ENCODE measurements at regions not wholly inside any gene's neighbourhood (a gene's known extent, or its start where the extent isn't known, plus 50 kb on each side); places are given as distances from the start of the nearest gene placed in this dataset.

DNA sequence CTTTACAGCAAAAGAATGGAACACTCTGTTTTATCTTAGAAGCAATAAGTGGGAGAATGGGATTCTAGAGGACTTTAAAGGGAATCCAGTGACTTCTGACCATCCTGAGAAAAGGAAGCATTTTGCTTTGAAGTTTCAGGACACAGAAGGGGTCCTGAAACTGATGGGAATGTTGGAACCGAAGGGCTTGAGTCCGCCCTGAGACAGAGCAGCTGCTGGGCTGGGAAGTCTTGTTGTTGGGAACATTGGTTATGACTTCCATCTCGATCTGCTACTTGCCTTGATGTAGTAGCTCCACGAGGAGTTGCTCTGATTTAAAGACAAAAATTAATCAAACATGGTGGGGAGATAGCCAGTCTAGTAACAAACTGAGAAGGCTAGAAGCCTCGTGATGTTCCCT, 177.6 kb downstream of the JCAD start:
- Histone ChIP-seq H3K27ac (ENCODE audit: low read depth, low read length, severe bottlenecking) (no peak overlapping the region), H3K4me3 (ENCODE audit: extremely low read depth, insufficient read depth, low read length, poor library complexity, severe bottlenecking) (no peak overlapping the region), H3K4me1 (ENCODE audit: control insufficient read depth, insufficient read depth, low read length, poor library complexity, severe bottlenecking) (peaks cover 8% of the 10 kb centered on the region), H3K36me3 (ENCODE audit: control insufficient read depth, insufficient read depth, low read length) (no peaks in the 10 kb centered on the region), H3K9me3 (ENCODE audit: control insufficient read depth, low read length) (no peaks in the 10 kb centered on the region)
- 94 to 96% methylated on average over 4 to 5 of the region's 5 CpGs for WGBS, 2 experiments (ENCODE audit: insufficient coverage in 2 of 2)

DNA sequence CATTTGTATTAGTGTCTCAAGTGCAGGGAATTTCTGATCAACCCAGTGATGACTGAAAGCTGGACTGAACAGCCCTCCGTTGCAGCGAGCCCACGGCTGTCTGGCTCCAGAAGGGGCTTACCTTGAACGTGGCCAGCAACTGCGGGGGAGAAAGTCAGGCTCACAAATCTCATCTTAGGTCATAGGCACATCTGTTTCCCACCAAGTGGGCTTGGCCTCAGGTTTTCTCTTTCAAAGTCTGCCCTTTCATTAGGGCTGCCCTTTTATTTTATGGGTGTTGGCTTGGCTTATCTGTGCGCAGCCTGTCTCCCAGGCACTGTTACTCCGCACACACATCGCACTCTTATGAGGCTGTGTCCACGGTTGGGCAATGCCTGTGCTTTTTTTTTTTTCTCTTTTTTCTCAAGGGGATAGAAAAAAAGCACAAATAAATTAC, 178.0 kb downstream of the JCAD start:
- WGBS, 2 experiments (ENCODE audit: insufficient coverage in 2 of 2) = 84 to 98% methylated on average over 5 to 8 of the region's 9 CpGs
- H3K36me3 ChIP-seq (ENCODE audit: control insufficient read depth, insufficient read depth, low read length) = no peaks in the 10 kb centered on the region
- no peak overlapping the region for H3K4me3 ChIP-seq (ENCODE audit: extremely low read depth, insufficient read depth, low read length, poor library complexity, severe bottlenecking)
- H3K27ac ChIP-seq (ENCODE audit: low read depth, low read length, severe bottlenecking) = no peak overlapping the region
- peaks cover 8% of the 10 kb centered on the region for H3K4me1 ChIP-seq (ENCODE audit: control insufficient read depth, insufficient read depth, low read length, poor library complexity, severe bottlenecking)
- no peaks in the 10 kb centered on the region for H3K9me3 ChIP-seq (ENCODE audit: control insufficient read depth, low read length)

GRCh38 chr10:29880856-29881255, 178.5 kb downstream of the JCAD start:
- H3K36me3 ChIP-seq (ENCODE audit: control insufficient read depth, insufficient read depth, low read length) = no peaks in the 10 kb centered on the region
- H3K4me1 ChIP-seq (ENCODE audit: control insufficient read depth, insufficient read depth, low read length, poor library complexity, severe bottlenecking) = peaks cover 11% of the 10 kb centered on the region
- no peaks in the 10 kb centered on the region for H3K9me3 ChIP-seq (ENCODE audit: control insufficient read depth, low read length)
- H3K27ac ChIP-seq (ENCODE audit: low read depth, low read length, severe bottlenecking) = no peak overlapping the region
- H3K4me3 ChIP-seq (ENCODE audit: extremely low read depth, insufficient read depth, low read length, poor library complexity, severe bottlenecking) = no peak overlapping the region
- WGBS, 2 experiments (ENCODE audit: insufficient coverage in 2 of 2) = 86 to 91% methylated on average over 3 to 4 of the region's 5 CpGs

DNA sequence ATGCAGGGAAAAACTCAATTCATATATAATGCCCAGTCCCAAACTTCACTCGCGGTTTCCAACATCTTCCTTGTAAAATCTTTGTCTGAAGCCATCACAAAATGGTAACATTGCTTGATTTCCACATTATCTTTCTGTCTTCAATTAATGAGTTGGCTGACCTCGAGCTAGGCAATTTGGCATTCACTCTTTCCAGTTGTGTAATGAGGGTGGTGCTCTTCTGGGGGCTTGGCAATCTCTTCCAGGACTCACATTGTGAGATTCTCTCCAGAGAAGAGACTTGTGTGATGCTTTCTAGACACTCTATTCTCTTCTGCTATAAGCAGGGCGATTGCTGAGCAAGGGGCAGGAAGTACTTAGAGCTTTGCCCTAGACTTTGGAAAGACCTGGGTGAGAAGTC, 179.5 kb downstream of the JCAD start:
- H3K27ac ChIP-seq (ENCODE audit: low read depth, low read length, severe bottlenecking) = no peak overlapping the region
- H3K36me3 ChIP-seq (ENCODE audit: control insufficient read depth, insufficient read depth, low read length) = no peaks in the 10 kb centered on the region
- no peaks in the 10 kb centered on the region for H3K9me3 ChIP-seq (ENCODE audit: control insufficient read depth, low read length)
- WGBS, 2 experiments (ENCODE audit: insufficient coverage in 2 of 2) = 87 to 95% methylated on average over 3 of the region's 4 CpGs
- peaks cover 14% of the 10 kb centered on the region for H3K4me1 ChIP-seq (ENCODE audit: control insufficient read depth, insufficient read depth, low read length, poor library complexity, severe bottlenecking)
- no peak overlapping the region for H3K4me3 ChIP-seq (ENCODE audit: extremely low read depth, insufficient read depth, low read length, poor library complexity, severe bottlenecking)

- WGBS, 2 experiments (ENCODE audit: insufficient coverage in 2 of 2) = 97 to 98% methylated on average over 7 to 8 of the region's 10 CpGs
These were observed 180.9 kb downstream of the JCAD start for GRCh38 chr10:29878492-29878891.

DNA sequence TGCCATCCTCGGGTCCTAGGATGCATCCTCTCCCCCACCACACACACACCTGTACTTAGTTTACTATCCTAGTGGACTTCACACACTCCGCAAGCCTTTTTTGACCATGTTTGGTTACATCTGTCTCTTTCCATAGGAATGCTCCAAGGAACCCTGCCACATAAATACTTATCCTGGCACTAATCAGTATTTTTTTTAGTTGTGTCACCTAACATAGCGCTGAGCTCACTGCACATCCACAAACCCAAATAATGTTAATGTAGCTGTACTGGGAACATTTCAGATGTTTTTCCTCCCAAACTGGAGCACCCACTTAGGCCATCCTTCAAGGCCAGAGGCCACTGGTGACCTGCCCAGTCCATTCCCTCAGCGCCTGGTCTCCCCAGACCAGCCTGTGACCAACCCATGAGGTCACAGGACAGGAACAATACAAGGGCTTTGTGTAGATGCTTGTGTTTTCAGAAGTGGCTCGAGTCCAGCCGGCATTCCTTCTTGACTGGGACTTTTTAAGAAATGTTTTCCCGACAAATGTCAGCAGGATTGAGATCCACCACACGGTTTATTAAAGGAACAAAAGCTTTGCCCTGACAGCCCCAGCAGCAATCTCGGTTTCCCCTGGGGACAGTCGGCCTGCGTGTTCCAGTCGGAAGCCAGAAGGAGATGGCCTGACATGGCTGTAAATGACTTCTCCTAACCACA, 181.4 kb downstream of the JCAD start:
- Histone ChIP-seq H3K9me3 (ENCODE audit: control insufficient read depth, low read length) (no peaks in the 10 kb centered on the region), H3K36me3 (ENCODE audit: control insufficient read depth, insufficient read depth, low read length) (no peaks in the 10 kb centered on the region), H3K4me3 (ENCODE audit: extremely low read depth, insufficient read depth, low read length, poor library complexity, severe bottlenecking) (no peak overlapping the region), H3K4me1 (ENCODE audit: control insufficient read depth, insufficient read depth, low read length, poor library complexity, severe bottlenecking) (peaks cover 19% of the 10 kb centered on the region), H3K27ac (ENCODE audit: low read depth, low read length, severe bottlenecking) (no peak overlapping the region)
- 86 to 95% methylated on average over 7 to 11 of the region's 12 CpGs for WGBS, 2 experiments (ENCODE audit: insufficient coverage in 2 of 2)

More at GRCh38 chr10:29878492-29878891, 180.9 kb downstream of the JCAD start:
- H3K4me1 ChIP-seq (ENCODE audit: control insufficient read depth, insufficient read depth, low read length, poor library complexity, severe bottlenecking) = peaks cover 19% of the 10 kb centered on the region
- no peaks in the 10 kb centered on the region for H3K36me3 ChIP-seq (ENCODE audit: control insufficient read depth, insufficient read depth, low read length)
- H3K9me3 ChIP-seq (ENCODE audit: control insufficient read depth, low read length) = no peaks in the 10 kb centered on the region
- no peak overlapping the region for H3K4me3 ChIP-seq (ENCODE audit: extremely low read depth, insufficient read depth, low read length, poor library complexity, severe bottlenecking)
- H3K27ac ChIP-seq (ENCODE audit: low read depth, low read length, severe bottlenecking) = no peak overlapping the region

DNA sequence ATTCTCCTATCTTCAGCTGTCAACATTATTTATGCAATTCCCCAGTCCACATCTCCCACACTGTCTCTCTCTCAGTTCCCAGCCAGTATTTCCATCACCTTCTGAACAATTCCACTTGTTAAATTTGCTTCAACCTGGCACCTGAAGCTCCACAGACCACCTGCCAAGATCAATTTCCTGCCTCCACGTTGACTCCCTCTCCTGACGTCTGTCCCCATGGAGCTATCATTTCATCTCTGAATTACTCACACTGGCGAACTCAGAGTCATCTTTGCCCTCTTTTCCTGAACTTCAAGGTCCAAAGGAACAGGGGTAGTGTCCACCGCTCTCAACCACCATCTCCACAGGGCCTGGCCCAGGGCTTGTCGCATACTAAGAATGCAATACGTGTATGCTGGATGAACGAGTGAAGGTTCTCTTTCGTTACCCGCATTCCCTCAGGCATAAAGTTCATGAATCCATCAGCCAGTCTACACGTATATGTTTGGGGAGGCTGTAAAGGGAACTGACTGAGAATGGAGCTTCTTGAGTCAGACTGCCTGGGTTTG, 183.3 kb downstream of the JCAD start:
- peaks cover 12% of the 10 kb centered on the region for H3K4me1 ChIP-seq (ENCODE audit: control insufficient read depth, insufficient read depth, low read length, poor library complexity, severe bottlenecking)
- 85 to 90% methylated on average over 7 to 10 of the region's 10 CpGs for WGBS, 2 experiments (ENCODE audit: insufficient coverage in 2 of 2)

DNA sequence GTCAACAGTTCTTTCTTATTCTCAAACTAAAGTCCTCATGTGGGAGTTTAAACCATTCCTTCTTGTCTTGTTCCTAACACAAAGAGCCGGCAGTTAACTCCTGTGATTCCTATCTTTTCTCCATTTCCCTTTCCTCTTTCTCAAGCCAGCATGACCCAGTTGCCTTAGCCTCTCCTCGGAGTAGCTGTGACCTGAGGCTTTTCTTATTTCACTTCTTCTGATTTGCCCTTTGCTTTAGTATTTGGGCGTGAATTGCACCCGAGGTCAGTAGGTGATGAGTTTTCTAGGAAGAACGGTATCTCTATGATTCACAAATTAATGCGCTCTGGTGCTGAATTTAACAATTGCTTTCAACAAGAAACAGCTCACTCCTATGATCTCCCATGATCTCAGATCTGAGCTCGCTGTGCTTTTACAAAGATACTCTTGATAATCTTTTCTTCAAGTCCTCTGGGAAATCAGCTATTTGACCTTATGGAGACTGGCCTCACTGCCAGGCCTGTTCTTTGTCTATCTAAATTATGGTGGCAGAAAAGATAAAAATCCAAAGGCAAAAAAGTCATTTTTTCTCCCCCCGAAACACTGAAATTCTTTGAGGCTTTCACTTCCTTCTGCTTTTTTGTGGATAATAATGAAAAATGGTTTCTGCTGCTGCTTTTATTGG, 184.6 kb downstream of the JCAD start:
- 84 to 93% methylated on average over 4 to 6 of the region's 8 CpGs for WGBS, 2 experiments (ENCODE audit: insufficient coverage in 2 of 2)
- Histone ChIP-seq H3K27ac (ENCODE audit: low read depth, low read length, severe bottlenecking) (peak overlapping the region; percentile 86), H3K36me3 (ENCODE audit: control insufficient read depth, insufficient read depth, low read length) (no peaks in the 10 kb centered on the region), H3K4me3 (ENCODE audit: extremely low read depth, insufficient read depth, low read length, poor library complexity, severe bottlenecking) (no peak overlapping the region), H3K4me1 (ENCODE audit: control insufficient read depth, insufficient read depth, low read length, poor library complexity, severe bottlenecking) (peaks cover 12% of the 10 kb centered on the region), H3K9me3 (ENCODE audit: control insufficient read depth, low read length) (no peaks in the 10 kb centered on the region)

More for the DNA sequence above, 183.3 kb downstream of the JCAD start:
- H3K27ac ChIP-seq (ENCODE audit: low read depth, low read length, severe bottlenecking) = no peak overlapping the region
- H3K36me3 ChIP-seq (ENCODE audit: control insufficient read depth, insufficient read depth, low read length) = no peaks in the 10 kb centered on the region
- no peaks in the 10 kb centered on the region for H3K9me3 ChIP-seq (ENCODE audit: control insufficient read depth, low read length)
- no peak overlapping the region for H3K4me3 ChIP-seq (ENCODE audit: extremely low read depth, insufficient read depth, low read length, poor library complexity, severe bottlenecking)

GRCh38 chr10:29873941-29874484, 185.4 kb downstream of the JCAD start:
- Histone ChIP-seq H3K27ac (ENCODE audit: low read depth, low read length, severe bottlenecking) (peak overlapping the region; percentile 86), H3K4me1 (ENCODE audit: control insufficient read depth, insufficient read depth, low read length, poor library complexity, severe bottlenecking) (peaks cover 12% of the 10 kb centered on the region), H3K4me3 (ENCODE audit: extremely low read depth, insufficient read depth, low read length, poor library complexity, severe bottlenecking) (no peak overlapping the region), H3K36me3 (ENCODE audit: control insufficient read depth, insufficient read depth, low read length) (no peaks in the 10 kb centered on the region), H3K9me3 (ENCODE audit: control insufficient read depth, low read length) (no peaks in the 10 kb centered on the region)
- WGBS, 2 experiments (ENCODE audit: insufficient coverage in 2 of 2) = no CpG with 5 or more reads among the region's 1 CpG

DNA sequence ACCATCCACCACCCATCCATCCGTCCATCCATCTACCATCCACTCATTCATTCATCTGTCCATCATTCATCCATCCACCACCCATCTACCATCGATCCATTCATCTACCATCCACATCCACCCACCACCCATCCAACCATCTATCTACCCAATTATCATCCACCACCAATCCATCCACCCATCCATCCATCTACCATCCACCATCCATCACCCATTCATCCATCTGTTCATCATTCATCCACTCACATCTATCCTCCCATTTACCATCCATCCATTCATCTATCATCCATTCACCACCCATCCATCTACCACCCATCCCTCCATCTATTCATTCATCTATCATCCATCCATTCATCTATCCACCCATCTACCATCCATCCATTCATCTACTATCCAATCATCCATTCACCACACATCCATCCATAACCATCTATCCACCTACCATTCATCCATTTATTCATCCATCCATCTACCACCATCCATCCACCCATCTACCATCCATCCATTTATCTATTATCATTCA, 188.8 kb downstream of the JCAD start:
- Histone ChIP-seq H3K4me3 (ENCODE audit: extremely low read depth, insufficient read depth, low read length, poor library complexity, severe bottlenecking) (no peak overlapping the region), H3K4me1 (ENCODE audit: control insufficient read depth, insufficient read depth, low read length, poor library complexity, severe bottlenecking) (peaks cover 13% of the 10 kb centered on the region), H3K9me3 (ENCODE audit: control insufficient read depth, low read length) (no peaks in the 10 kb centered on the region), H3K36me3 (ENCODE audit: control insufficient read depth, insufficient read depth, low read length) (no peaks in the 10 kb centered on the region), H3K27ac (ENCODE audit: low read depth, low read length, severe bottlenecking) (no peak overlapping the region)
- WGBS, 2 experiments (ENCODE audit: insufficient coverage in 2 of 2) = 96 to 100% methylated on average over 2 of the region's 2 CpGs
